Thoracic aorta (tissue), 2 donors: ENCODE measurements at regions not wholly inside any gene's neighbourhood (a gene's known extent, or its start where the extent isn't known, plus 50 kb on each side); places are given as distances from the start of the nearest gene placed in this dataset.

ENCODE experiments used
- ATAC-seq: fragments of 150-250 bp; one replicate; pipeline ENCODE4 v1.8.0; 2017; ENCODE audit warnings: low read depth; ENCODE audit not compliant: insufficient number of reproducible peaks, low FRiP score
- DNase-seq: peaks from one replicate; pipeline ENCODE4 v3.0.0-alpha.2; 2020; ENCODE audit warnings: low spot score
- H3K27ac ChIP-seq, 2 donors: fragments of 200-600 bp; sonication (generic); 1 replicate in 1 of 2; 2 replicates in 1 of 2; pipeline ENCODE4 v1.5.1; 2016; ENCODE audit warnings: mild to moderate bottlenecking in 2 of 2, moderate library complexity in 2 of 2
- H3K27me3 ChIP-seq: fragments of 200-600 bp; sonication (generic); replicated peaks from 2 replicates; pipeline ENCODE4 v1.6.0; 2016; ENCODE audit warnings: mild to moderate bottlenecking; ENCODE audit not compliant: insufficient read depth
- H3K36me3 ChIP-seq: fragments of 200-600 bp; sonication (generic); one replicate; pipeline ENCODE4 v1.5.1; 2016
- H3K4me1 ChIP-seq, 2 donors: fragments of 200-600 bp; sonication (generic); 1 replicate in 1 of 2; 2 replicates in 1 of 2; pipeline versions ENCODE4 v1.5.1 to v1.6.0; 2016; ENCODE audit warnings: low read depth in 2 of 2, mild to moderate bottlenecking in 1 of 2; ENCODE audit not compliant: control insufficient read depth in 1 of 2
- H3K4me3 ChIP-seq: fragments of 200-600 bp; sonication (generic); 2 replicates; pipeline ENCODE4 v1.5.1; 2016; ENCODE audit warnings: mild to moderate bottlenecking
- H3K9me3 ChIP-seq: fragments of 200-600 bp; sonication (generic); 2 replicates; pipeline ENCODE4 v1.5.1; 2016
- CTCF ChIP-seq: fragments of 200-600 bp; sonication (generic); IDR thresholded peaks from one replicate; pipeline ENCODE4 v1.5.1; 2019; ENCODE audit warnings: antibody characterized with exemption

GRCh38 chr2:42860319-42861094 is 68.1 kb upstream of the HAAO start:
- Histone ChIP-seq H3K4me1 (peaks cover 0 to 22% of the 10 kb centered on the region in 2 donors), H3K9me3 (no peaks in the 10 kb centered on the region), H3K27ac (peak overlapping the region; percentile 7 to 33), H3K4me3 (no peak overlapping the region), H3K27me3 (no peaks in the 10 kb centered on the region), H3K36me3 (no peaks in the 10 kb centered on the region)
- no peak for DNase-seq
- no peak for ATAC-seq
- TF ChIP-seq CTCF, result no peak

- Histone ChIP-seq H3K27ac (peak overlapping the region; percentile 33 to 57), H3K27me3 (no peaks in the 10 kb centered on the region), H3K4me3 (no peak overlapping the region), H3K36me3 (no peaks in the 10 kb centered on the region), H3K4me1 (peaks cover 0 to 15% of the 10 kb centered on the region in 2 donors), H3K9me3 (no peaks in the 10 kb centered on the region)
- DNase-seq (no peak), ATAC-seq (no peak)
- no peak for TF ChIP-seq CTCF
Measured at GRCh38 chr2:42859791-42860190, 67.4 kb upstream of the HAAO start.

GRCh38 chr2:42859006-42859552 is 66.7 kb upstream of the HAAO start:
- Histone ChIP-seq H3K4me1 (peaks cover 4 to 21% of the 10 kb centered on the region in 2 donors), H3K4me3 (no peak overlapping the region), H3K9me3 (no peaks in the 10 kb centered on the region), H3K27me3 (no peaks in the 10 kb centered on the region), H3K27ac (no peak overlapping the region), H3K36me3 (no peaks in the 10 kb centered on the region)
- peak; percentile 92 for TF ChIP-seq CTCF
- peak; percentile 54 for DNase-seq
- ATAC-seq, result no peak

GRCh38 chr2:42858140-42859005 is 66.0 kb upstream of the HAAO start:
- Histone ChIP-seq H3K4me1 (peaks cover 4 to 28% of the 10 kb centered on the region in 2 donors), H3K4me3 (no peak overlapping the region), H3K9me3 (no peaks in the 10 kb centered on the region), H3K27me3 (no peaks in the 10 kb centered on the region), H3K36me3 (no peaks in the 10 kb centered on the region), H3K27ac (no peak overlapping the region)
- no peak for TF ChIP-seq CTCF
- ATAC-seq (no peak), DNase-seq (no peak)
